Activated T-cell treated with anti-CD3 and anti-CD28 coated beads for 1 hour (primary cell): ENCODE measurements at regions not wholly inside any gene's neighbourhood (a gene's known extent, or its start where the extent isn't known, plus 50 kb on each side); places are given as distances from the start of the nearest gene placed in this dataset.
"Not testable (repeated sequence)": the region's sequence is repeated elsewhere in the genome, so short reads cannot be mapped to it uniquely, and the experiment has no call there.

Experiments used
- DNase-seq: peaks from one replicate; pipeline ENCODE4 v3.0.0-alpha.2; 2020; ENCODE audit warnings: low read depth

DNA sequence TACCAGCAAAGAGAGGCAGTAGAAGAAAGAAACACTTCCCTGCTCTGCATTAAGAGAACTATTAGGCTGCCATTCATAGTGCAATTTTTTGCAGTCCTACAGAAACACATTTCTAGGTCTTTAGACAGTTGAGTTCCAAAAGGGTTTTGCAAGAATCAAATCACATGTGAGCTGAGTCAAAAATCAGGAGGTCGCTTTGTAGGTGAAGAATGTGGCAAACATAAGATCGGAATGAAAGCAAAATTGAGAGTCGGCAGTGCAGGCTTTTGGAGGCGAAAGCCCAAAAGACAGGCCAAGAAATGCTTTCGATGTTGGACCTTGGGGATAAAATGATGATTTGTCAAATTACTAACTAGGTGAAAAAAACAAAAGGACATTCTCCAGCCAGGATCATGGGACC lies 213.5 kb upstream of the NRIP1 start:
- DNase-seq, result no peak

DNA sequence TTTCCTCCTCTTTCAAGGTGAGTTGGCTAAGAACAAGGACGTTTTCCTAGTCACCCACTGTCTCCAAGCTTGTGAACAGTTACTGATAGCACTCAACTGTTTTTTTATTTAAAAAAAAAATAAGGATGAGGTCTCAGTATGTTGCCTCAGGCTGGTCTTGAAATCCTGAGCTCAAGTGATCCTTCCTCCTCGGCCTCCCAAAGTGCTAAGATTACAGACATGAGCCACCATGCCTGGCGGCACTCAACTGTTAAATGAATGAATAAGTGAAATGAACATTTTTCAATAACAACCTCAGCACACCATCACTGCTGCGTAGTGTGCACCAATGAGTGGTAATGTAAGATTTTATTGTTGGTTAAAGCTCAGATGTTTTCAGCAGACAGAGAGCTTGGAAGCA lies 214.1 kb upstream of the NRIP1 start:
- DNase-seq, result no peak

DNA sequence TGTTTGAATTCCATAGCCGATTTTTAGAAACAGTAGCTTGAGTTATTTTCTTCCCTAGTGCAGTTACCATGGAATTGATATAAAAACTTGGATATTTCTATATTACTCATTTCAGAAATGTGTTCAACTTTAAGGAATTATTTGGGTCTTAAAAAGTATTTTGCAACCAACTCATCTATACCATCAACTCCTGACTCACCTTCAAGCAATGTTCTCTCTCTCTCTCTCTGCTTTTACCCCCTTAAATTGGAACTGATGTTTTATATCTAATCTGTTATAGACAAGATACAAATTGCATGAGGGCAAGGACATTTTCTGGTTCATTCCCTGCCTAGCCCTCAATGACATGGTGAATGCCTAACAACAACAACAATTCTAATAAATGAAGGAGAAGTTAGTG lies 214.7 kb upstream of the NRIP1 start:
- DNase-seq, result no peak

DNA sequence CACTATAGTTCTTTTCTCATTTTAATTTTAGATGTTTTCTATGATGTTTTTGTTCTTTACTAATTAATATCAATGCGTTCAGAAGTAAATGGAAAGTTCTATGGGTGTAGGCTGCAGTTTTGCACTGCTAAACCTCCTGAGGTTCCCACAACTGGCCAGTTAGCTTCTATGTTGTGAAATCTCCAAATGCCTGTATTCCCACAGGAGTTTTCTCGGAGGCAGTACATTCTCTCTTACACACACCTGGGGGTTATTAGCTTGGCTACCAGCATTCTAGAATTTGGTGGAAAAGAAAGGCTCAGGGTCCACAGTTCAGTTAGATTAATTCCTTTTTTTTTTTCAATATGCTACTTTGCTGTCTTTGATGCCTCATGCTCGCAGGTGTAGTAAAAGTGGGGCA lies 216.9 kb upstream of the NRIP1 start:
- DNase-seq, result no peak

DNA sequence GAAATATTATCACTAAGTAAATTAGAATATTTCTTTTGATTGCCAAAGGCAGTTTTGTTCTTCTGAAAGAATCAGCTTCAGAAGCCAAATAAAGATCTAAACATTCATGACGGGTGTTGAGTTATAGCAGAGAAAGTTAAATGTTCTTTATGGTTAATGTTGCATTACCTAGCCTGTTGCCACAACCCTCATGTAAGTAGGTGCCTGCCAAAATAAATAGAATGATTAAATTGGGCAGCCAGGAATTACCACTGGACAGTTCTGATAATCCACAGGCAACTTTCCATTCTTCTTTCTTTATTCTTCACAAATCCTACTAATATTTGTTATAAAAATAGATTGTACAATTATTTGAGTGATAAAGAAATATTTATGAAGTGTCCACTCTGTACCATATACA lies 217.9 kb upstream of the NRIP1 start:
- no peak for DNase-seq

DNA sequence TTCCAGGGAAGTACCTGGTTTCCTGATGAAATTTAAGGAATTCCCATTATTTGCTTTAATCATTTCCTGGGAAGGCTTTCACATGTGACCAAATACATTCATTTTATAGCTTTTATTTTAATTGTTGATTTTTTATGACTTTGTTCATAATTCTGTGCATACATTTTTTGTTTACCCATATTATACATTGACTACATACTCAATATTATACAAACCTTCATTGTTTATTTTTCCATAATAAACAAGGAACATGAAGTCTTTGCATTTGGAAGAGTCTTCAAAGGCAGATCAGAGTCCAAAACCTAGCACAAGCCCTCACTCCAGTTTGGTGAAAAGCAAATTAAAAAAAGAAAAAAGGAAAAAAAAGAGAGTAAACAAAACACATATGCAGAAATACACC lies 218.3 kb upstream of the NRIP1 start:
- no peak for DNase-seq

DNA sequence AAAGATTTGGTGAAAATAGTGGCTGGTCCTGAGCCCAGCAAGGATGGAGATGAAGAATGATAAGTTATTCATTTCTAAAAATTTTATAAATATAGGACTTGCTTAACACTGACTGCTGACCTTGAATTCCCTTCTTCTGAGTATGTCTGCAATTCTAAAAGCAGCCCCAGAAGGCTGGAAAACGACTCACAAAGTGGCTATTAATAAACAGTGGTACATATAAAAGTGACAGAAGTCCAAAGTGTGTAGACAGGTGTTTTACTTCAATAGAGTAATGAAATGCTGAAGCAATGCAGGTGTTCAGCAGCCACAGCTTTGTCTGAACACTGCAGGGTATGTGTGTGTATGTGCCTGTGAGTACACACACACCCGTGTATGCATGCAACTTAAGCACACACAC lies 219.0 kb upstream of the NRIP1 start:
- DNase-seq, result no peak

DNA sequence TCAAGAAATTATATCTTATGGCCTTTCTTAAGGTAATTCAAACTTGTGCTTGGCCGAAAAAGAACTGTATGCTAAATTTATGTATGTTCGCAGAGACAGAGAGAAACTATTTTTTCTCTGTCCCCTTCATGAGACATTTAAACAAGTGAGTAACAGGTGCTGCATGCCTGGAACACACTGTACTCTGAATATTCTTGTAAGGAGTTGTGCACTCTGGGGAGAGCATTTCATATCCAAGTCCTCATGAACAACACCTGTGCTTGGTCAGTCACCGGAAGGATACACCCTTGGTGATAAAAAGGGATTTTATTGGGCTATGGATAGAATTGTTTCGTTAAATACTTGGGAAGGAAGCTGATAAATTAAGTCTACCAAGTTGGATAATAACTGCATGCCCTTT lies 220.8 kb upstream of the NRIP1 start:
- DNase-seq, result no peak

DNA sequence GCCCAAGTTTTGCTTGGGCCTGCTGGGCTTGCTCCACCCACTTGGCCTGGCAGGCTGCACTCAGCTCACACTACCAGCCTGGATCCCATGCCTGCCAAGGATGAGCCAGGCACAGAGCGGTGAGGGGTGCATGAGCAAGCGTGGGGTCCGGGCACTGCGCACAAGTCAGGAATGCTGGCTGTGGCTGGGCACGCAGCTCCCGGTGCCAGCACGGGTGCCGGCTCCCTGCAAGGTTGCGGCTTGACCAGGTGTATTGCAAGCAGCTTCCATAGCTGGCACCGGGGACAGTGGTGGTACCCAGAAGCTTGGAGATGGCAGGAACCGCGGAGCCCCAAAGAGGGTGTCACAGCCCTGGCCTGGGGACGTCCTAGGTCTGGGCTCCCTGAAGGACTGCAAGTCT lies 224.4 kb upstream of the NRIP1 start:
- no peak for DNase-seq

DNA sequence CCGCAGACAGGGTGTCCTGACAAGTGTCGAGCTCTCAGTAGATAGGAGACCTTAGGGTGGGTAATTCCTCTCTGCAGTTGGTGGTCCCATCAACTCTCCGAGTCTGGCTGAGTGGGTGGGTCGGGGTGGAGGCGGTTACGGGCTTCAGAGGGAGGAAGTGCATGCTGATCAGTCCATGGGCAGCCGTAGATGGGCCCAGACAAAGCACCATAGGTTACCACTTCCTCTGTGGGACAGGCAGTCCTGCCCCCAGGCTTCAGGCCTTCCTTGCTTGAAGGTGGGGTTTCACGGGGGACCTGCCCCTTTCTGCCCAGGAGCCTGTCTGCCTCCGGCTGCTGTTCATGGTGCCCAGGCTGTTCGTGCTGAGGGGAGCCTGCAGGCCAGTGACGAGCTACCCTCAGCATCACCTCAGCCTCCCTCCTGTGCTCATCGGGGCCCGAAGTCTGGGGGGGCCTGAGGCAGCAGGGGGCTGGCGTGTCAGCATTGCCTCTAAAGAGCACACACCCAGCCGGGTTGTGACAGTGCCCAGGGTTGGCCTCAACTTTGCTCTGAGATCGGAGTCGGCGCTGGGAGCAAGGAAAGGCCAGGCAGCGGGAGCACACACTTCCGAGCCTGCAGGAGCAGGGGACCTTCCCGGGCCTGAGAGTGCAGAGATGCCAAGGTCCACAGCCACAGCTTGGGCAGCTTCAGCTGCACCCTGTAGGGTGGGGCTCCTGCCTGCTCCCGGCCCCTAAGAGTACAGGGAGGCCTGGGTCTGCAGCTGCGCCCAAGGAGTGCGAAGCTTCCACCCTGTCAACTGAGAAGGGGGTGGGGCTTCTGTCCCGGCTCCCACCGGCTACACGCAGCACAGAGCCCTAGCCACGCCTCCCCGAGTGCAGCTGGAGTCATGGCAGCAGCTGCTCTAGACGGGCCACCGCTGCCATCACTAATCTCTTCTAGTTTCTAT lies 225.4 kb upstream of the NRIP1 start:
- no peak for DNase-seq

DNA sequence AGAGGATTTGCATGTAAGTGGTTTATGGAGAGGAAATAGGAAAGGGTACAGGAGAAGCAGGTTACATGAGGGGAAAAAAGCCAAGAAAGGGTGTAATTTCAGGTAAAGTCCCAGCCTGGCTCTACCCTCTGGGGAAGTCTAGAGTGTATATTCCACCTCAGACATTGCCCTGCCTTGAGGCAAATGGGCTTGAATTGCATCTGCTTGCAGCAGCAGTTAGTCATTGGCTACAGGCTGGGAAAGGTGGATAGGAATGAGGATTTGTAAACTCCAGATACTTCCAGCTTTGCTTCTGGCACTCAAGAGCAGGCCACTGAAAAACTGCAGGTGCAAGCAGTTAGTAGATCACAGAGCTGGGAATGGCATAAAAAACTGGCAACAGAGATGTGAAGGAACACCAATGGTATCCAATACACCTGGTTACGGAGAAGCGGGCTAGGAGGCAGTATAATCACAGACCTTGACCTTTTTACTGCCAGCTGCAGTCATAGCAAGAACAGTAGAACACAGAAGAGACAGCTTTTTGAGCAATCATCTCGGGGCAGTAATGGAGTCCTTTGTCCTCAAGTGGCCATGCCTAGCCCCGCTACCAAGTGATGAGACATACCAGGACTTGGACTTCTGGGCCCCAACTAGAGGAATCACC lies 226.9 kb upstream of the NRIP1 start:
- no peak for DNase-seq

DNA sequence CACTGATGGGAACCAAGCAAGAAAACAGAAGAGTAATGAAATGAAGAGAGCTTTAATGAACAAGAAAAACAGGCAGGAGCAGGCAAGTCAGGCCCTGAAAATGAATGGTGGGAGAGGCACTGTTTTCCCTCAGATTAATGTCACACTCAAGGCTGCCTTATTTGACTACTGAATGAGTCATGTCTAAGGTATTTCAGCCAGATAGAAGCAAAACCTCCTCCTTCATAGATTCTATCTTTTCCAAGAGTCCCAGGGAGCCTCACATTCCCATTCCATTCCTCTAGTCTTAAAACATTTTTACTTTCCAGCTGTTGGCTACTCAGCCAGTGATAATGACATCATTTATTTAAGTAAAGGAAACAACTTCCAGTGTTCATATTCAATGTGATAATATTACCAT lies 228.4 kb upstream of the NRIP1 start:
- no peak for DNase-seq

DNA sequence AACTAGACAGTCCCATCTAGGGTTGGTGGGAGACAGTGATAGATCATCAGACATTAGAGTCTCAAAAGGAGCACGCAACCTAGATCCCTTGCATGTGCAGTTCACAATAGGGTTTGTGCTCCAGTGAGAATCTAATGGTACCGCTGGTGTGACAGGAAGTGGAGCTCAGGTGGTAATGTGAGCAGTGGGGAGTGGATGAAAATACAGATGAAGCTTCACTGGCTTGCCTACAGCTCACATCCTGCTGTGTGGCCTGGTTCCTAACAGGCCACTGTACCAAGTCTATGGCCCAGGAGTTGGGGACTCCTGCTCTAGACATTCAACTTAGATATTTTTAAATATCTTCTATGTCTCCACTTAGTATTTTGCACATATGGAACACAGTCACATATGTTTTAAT lies 231.1 kb upstream of the NRIP1 start:
- no peak for DNase-seq

DNA sequence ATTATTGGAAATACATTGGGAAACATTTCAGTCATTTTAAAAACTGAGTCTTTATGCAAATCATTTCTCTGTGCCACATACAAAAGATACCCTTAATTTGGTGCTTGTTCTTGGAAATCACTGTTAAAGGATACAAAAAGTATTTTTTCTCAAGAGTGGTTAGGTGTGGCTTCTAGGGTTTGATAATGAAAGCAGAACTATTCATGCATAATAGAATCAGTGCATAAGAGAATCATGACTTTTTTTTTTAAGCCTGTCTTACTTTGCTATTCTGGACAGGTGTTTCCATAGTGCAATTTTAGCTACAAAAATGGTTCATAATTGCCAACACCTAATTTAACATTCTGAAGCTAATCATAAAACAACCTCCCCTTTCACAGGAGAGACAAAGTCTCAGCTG lies 233.0 kb upstream of the NRIP1 start:
- no peak for DNase-seq

DNA sequence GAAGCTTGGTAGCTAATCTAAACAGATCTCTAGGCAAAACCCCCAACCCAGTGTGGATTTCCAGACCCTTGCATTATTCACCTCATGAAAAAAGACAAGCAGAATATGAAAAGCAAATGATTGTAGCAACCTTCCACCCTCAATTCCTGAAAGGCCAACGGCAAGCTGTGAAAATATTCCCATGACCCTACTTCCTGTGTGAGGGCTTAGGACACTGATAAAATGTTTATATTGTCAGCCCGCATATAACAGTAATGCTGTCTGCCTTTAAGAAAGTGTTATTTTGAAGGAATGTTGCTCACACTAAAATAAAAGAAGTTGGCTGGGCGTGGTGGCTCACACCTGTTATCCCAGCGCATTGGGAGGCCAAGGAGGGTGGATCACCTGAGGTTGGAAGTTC lies 233.5 kb upstream of the NRIP1 start:
- DNase-seq, result no peak

DNA sequence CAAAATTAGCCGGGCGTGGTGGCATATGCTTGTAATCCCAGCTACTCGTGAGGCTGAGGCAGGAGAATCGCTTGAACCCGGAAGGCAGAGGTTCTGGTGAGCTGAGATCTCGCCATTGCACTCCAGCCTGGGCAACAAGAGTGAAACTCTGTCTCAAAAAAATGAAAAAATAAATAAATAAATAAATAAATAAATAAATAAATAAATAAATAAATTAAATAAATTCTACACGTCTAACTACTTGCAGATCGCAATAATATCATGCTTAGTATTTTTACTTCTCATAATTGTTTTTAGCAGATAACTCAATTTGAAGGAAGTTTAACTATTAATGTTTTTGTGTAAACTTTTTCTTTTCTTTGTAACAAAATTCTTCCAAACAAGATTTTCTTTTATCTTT lies 234.0 kb upstream of the NRIP1 start:
- not testable (repeated sequence) for DNase-seq

DNA sequence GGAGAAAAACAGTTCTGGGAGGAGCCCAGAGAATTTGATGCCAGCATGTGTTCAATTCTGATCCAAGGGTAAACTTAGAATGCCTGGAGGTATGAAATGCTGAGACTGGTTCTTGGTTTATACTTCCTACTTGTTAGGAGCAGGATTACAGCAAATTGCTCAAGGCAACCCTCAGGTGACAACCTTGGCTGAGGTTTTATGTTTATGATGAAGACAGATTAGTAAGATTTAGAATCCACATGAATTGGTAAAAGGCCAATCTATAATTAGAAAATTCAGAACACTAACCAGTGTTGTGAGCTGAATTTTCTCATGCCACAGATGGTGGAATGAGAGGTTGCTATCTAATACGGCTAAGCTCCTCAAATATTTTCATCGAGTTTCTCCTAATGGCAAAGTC lies 235.3 kb upstream of the NRIP1 start:
- DNase-seq, result no peak

DNA sequence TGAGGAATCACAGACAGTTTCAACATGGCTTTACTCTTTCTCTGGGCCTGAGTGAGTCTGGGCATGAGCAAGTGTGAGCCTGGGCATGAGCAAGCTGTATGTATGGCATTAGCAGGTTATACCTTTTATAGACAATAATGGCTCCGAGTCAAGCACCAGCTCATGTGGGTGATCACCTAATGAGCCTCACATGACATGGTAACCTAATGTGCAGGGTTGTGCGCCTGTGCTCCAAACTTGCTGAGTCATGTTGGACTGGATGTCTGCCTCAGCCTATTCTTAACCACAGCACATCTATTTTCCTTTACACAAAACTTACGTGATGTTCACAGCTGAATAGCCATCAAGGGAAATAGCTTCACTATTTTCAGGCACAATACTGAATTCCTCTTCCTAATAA lies 236.2 kb upstream of the NRIP1 start:
- DNase-seq, result no peak

DNA sequence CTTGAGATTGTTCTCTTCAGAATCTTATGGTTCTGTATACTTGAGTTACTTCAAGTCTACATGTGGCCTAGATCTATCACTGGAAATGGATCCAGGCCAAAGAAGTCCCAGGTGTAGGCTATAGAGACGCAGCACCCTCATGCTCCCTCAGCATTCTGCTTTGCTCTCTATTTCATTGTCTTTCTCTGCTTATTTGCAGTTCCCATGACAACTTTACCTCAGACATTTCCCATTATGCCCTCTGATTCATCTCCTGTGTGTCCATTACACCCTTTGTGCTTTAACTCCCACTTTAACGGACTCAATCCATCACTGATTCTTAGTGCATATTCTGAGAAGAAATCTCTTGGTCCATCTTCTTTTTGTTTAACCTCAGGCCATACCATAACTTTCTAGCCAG lies 236.9 kb upstream of the NRIP1 start:
- DNase-seq, result no peak

DNA sequence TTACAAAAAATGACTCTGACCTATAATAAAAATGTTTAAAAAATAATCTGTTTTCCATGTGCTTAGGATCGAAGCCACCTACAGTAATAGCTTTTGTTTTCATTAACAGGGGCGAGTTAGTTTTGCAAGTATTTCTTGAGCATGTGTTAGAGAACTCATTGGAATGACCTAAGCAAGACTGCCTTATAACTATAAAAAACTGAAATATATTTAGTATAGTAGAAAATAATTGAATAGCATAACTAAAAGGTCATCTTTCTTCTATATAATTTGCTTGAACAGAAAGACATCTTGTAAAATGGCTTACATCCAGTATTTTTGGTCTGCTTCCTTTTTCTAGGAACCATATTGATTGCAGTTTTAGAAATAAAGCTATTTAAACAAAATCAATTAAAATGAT lies 241.5 kb upstream of the NRIP1 start:
- no peak for DNase-seq

DNA sequence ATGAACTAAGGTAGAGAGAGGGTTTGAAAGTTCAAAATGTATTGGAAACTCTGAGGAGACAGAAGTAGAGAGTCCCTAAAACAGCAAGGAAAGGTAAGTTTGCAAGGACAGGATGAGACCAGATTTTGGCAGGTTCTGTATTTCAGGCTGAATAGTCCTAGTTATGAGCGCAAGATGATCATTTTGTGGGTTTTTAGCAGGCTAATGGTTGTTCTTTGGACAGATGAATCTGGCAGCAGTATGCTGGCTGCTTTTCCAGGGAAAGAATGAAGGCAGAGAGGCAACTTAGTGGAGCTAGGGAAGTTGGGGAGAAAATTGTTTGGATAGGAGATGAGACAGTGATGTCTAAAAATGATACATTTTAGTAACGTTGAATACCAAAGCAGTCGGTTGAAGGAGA lies 243.5 kb upstream of the NRIP1 start:
- no peak for DNase-seq

DNA sequence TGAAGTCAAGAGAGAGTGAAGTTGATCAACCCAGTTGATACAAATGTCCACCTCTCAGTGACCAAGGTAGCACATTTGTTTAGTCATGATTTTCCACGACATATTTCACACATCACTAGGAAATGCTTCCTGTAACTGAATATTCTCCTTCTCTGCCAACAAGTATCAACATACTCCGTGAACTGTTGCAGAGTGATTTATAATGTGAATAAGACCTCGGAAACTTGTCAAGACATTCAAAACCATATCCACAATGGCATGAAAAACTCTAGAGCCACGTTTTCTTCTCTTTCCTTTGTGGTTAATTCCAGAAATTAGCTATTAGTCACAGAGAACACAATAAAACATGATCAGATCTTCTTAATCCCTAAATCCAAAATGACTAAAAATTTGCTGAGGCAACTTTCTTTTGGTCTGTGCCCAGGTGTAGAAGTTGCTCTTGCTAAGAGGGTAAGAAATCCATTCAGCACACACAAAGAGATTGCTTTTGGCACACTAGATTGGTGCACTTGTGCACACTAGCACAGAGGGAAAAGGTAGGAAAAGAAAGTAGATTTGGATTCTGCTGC lies 244.3 kb upstream of the NRIP1 start:
- no peak for DNase-seq

DNA sequence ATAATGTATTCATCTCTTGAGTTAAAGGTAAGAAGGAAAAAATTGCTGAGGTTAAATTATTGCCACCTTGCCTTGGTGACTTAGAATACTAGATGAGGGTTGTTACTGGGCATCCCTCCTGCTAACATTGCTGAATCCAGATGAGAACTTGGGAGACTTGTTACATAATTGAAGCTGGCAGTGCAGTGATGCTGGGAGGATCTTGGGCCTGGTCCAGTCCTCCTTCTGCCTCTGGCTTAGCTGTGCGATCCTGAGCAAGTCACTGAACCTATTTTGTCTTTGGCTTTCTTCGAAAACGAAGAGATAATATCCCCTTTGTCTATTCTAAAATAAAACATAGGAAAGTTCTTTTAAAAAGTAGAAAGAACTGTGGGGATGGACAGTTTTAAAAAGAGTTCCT lies 244.9 kb upstream of the NRIP1 start:
- no peak for DNase-seq

DNA sequence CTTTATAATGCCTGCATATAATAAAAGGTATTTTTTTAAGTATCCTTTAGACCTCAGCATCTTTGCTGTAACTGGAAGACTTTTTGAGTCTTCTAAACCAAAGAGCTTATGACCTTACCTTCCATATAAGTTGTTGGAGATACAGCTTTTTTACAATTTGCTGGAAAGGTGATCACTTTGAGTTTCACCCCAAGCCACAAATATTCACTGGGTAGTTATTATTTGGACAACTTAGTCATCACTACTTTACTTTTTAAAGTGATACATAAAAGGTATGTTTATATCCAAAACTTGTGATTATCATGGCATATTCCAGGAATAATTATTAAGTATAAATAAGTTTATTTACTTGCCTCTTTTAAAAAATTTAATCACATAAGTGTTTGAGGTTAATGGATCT lies 246.7 kb upstream of the NRIP1 start:
- DNase-seq, result no peak
